C4-2B (cell line): ENCODE measurements at regions not wholly inside any gene's neighbourhood (a gene's known extent, or its start where the extent isn't known, plus 50 kb on each side); places are given as distances from the start of the nearest gene placed in this dataset.

Experiments
- ZFX ChIP-seq: fragments of 450-650 bp; IDR thresholded peaks from 2 replicates; pipeline ENCODE4 v1.6.1; 2017
- TF ChIP-seq, protein P1 (sequence below): fragments of 450-650 bp; conservative IDR thresholded peaks from 2 replicates; pipeline ENCODE4 v1.5.1; 2017; ENCODE audit warnings: mild to moderate bottlenecking

DNA sequence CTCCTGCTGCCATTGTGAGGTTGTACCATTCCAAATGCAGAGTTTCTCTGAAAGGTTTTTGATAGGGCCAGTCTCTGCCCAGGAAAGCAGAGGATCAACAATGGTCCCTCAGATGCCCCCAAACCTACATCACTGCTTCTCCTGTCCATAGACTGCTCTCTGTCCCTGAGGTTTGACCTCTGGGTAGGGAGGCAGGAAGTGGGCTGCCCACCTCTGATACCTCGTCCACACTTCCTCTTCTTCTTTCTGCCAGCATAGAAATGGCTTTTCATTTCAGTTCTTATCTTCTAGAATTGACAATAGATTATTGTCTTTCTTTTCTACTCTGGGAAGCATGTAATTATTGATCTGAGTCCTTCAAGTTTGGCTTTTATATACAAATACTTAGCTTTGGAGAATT is 170.6 kb downstream of the TRMT11 start:
- TF ChIP-seq, protein P1, sequence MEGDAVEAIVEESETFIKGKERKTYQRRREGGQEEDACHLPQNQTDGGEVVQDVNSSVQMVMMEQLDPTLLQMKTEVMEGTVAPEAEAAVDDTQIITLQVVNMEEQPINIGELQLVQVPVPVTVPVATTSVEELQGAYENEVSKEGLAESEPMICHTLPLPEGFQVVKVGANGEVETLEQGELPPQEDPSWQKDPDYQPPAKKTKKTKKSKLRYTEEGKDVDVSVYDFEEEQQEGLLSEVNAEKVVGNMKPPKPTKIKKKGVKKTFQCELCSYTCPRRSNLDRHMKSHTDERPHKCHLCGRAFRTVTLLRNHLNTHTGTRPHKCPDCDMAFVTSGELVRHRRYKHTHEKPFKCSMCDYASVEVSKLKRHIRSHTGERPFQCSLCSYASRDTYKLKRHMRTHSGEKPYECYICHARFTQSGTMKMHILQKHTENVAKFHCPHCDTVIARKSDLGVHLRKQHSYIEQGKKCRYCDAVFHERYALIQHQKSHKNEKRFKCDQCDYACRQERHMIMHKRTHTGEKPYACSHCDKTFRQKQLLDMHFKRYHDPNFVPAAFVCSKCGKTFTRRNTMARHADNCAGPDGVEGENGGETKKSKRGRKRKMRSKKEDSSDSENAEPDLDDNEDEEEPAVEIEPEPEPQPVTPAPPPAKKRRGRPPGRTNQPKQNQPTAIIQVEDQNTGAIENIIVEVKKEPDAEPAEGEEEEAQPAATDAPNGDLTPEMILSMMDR = no peak
- TF ChIP-seq ZFX = no peak
